DND-41 (cell line): ENCODE measurements at regions not wholly inside any gene's neighbourhood (a gene's known extent, or its start where the extent isn't known, plus 50 kb on each side); places are given as distances from the start of the nearest gene placed in this dataset.
"Not testable (repeated sequence)": the region's sequence is repeated elsewhere in the genome, so short reads cannot be mapped to it uniquely, and the experiment has no call there.

ENCODE experiments used
- ATAC-seq: fragments of 200-7000 bp; cut with Tn5 transposase; 3 replicates; pipeline ENCODE4 v1.9.1; 2021; ENCODE audit warnings: low read depth; ENCODE audit not compliant: insufficient read depth
- DNase-seq: peaks from one replicate; pipeline ENCODE4 v3.0.0-alpha.2; 2020
- H2AFZ ChIP-seq: 2 replicates; pipeline ENCODE4 v1.6.0; 2012; ENCODE audit warnings: low read depth, low read length
- H3K27ac ChIP-seq: 2 replicates; pipeline ENCODE4 v1.5.1; 2012; ENCODE audit warnings: low read length, inconsistent platforms
- H3K27me3 ChIP-seq: fragments of 200-600 bp; sonication (generic); 2 replicates; pipeline ENCODE4 v1.6.0; 2012; ENCODE audit warnings: low read length, mild to moderate bottlenecking, inconsistent platforms; ENCODE audit not compliant: insufficient read depth, poor library complexity
- H3K36me3 ChIP-seq: 2 replicates; pipeline ENCODE4 v1.5.1; 2012; ENCODE audit warnings: low read length, inconsistent platforms; ENCODE audit not compliant: insufficient read depth
- H3K4me1 ChIP-seq: 2 replicates; pipeline ENCODE4 v1.5.1; 2012; ENCODE audit warnings: mild to moderate bottlenecking, low read length; ENCODE audit not compliant: insufficient read depth
- H3K4me2 ChIP-seq: 2 replicates; pipeline ENCODE4 v1.6.0; 2012; ENCODE audit warnings: mild to moderate bottlenecking, moderate library complexity, low read length, inconsistent platforms; ENCODE audit not compliant: insufficient read depth
- H3K4me3 ChIP-seq, 2 experiments: fragments of 200-600 bp in 1 of 2; shearing (Covaris generic) in 1 of 2; 2 replicates each; pipeline ENCODE4 v1.5.1; 2012 to 2016; ENCODE audit warnings: inconsistent platforms in 2 of 2, low read length in 2 of 2, mild to moderate bottlenecking in 2 of 2, low read depth in 1 of 2, moderate library complexity in 1 of 2
- H3K79me2 ChIP-seq: 2 replicates; pipeline ENCODE4 v1.6.0; 2012; ENCODE audit warnings: low read length, inconsistent platforms; ENCODE audit not compliant: insufficient read depth
- H3K9ac ChIP-seq: 2 replicates; pipeline ENCODE4 v1.6.0; 2012; ENCODE audit warnings: low read depth, mild to moderate bottlenecking, inconsistent platforms, low read length, moderate library complexity
- H3K9me3 ChIP-seq: 2 replicates; pipeline ENCODE4 v1.5.1; 2012; ENCODE audit warnings: low read length, moderate library complexity, mild to moderate bottlenecking, inconsistent platforms; ENCODE audit not compliant: insufficient read depth, severe bottlenecking
- H4K20me1 ChIP-seq: 2 replicates; pipeline ENCODE4 v1.6.0; 2012; ENCODE audit warnings: low read length; ENCODE audit not compliant: insufficient read depth
- CTCF ChIP-seq: IDR thresholded peaks from 2 replicates; pipeline ENCODE4 v1.5.1; 2012; ENCODE audit warnings: borderline replicate concordance, low read length, moderate library complexity, mild to moderate bottlenecking; ENCODE audit not compliant: poor library complexity, severe bottlenecking; ENCODE audit errors: extremely low read depth
- EZH2 ChIP-seq: IDR thresholded peaks from 3 replicates; pipeline ENCODE4 v1.6.1; 2012; ENCODE audit warnings: borderline replicate concordance, low read depth, mild to moderate bottlenecking, moderate library complexity, low read length, inconsistent platforms; ENCODE audit not compliant: severe bottlenecking

GRCh38 chr5:113761594-113761993 is 248.1 kb downstream of the YTHDC2 start:
- Histone ChIP-seq H3K9ac (no peak overlapping the region), H3K9me3 (no peaks in the 10 kb centered on the region), H3K4me1 (no peaks in the 10 kb centered on the region), H3K36me3 (no peaks in the 10 kb centered on the region), H3K79me2 (no peaks in the 10 kb centered on the region), H3K4me2 (no peak overlapping the region), H4K20me1 (no peaks in the 10 kb centered on the region), H3K27me3 (no peaks in the 10 kb centered on the region), H2AFZ (no peak overlapping the region), H3K27ac (no peak overlapping the region), H3K4me3 (no peak overlapping the region)
- DNase-seq (no peak), ATAC-seq (no peak)
- TF ChIP-seq CTCF (no peak), EZH2 (no peak)

- TF ChIP-seq EZH2, result no peak
- no peak for TF ChIP-seq CTCF
- H2AFZ ChIP-seq, result no peak overlapping the region
- ATAC-seq (no peak), DNase-seq (no peak)
- H3K4me1 ChIP-seq, result no peaks in the 10 kb centered on the region
- no peaks in the 10 kb centered on the region for H3K9me3 ChIP-seq
- no peak overlapping the region for H3K9ac ChIP-seq
- no peak overlapping the region for H3K4me2 ChIP-seq
- H3K36me3 ChIP-seq, result no peaks in the 10 kb centered on the region
- no peaks in the 10 kb centered on the region for H3K79me2 ChIP-seq
- no peak overlapping the region for H3K4me3 ChIP-seq
- H3K27me3 ChIP-seq, result no peaks in the 10 kb centered on the region
- no peaks in the 10 kb centered on the region for H4K20me1 ChIP-seq
- H3K27ac ChIP-seq, result no peak overlapping the region
These were observed 250.9 kb downstream of the YTHDC2 start for GRCh38 chr5:113764382-113764781.

GRCh38 chr5:113766827-113767226 is 253.3 kb downstream of the YTHDC2 start:
- ATAC-seq, H3K4me1 ChIP-seq, H2AFZ ChIP-seq: not testable (repeated sequence)

GRCh38 chr5:113770648-113771047 is 257.2 kb downstream of the YTHDC2 start:
- Histone ChIP-seq H3K27me3 (no peaks in the 10 kb centered on the region), H3K4me2 (no peak overlapping the region), H4K20me1 (no peaks in the 10 kb centered on the region), H3K27ac (no peak overlapping the region), H3K79me2 (no peaks in the 10 kb centered on the region), H3K4me1 (no peaks in the 10 kb centered on the region), H3K4me3 (no peak overlapping the region), H3K36me3 (no peaks in the 10 kb centered on the region), H3K9me3 (no peaks in the 10 kb centered on the region), H2AFZ (no peak overlapping the region), H3K9ac (no peak overlapping the region)
- DNase-seq, result no peak
- TF ChIP-seq CTCF, result no peak
- no peak for TF ChIP-seq EZH2
- no peak for ATAC-seq

More at GRCh38 chr5:113766827-113767226, 253.3 kb downstream of the YTHDC2 start:
- not testable (repeated sequence) for H3K36me3 ChIP-seq, H3K9me3 ChIP-seq, H3K27ac ChIP-seq, H4K20me1 ChIP-seq, H3K79me2 ChIP-seq, H3K4me3 ChIP-seq, DNase-seq, H3K27me3 ChIP-seq, H3K9ac ChIP-seq, H3K4me2 ChIP-seq
